ENCODE measurements at regions not wholly inside any gene's neighbourhood (a gene's known extent, or its start where the extent isn't known, plus 50 kb on each side); places are given as distances from the start of the nearest gene placed in this dataset.

- DNase-seq: no peak
Measured at GRCh38 chr12:14283489-14284144, 81.9 kb upstream of the ATF7IP start.

DNA sequence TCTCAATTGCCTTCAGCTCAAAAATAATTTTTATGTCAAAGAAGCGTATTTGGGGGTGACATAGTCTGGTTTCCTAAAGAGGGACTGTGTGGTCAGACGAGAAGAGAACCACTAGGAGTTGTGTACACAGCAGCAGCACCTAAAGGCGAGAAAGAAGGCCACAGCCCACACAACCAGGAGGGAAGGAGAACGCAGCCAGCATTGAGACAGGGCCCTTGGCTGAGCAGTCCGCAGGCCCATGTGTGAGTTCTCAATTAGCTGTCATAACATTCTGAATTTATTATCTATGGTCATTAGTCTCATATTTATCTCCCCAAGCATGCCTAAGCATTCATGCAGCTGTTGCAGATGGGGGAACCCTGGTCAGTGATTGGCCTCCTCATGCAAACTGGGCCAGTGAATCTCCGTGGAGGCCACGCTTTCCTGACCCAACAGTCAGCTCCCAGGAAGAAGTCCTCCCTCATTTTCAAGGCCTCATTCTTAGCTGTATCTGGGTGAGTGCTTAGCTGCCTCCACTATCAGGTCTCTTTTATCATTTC is 81.2 kb upstream of the ATF7IP start:
- DNase-seq: no peak

DNA sequence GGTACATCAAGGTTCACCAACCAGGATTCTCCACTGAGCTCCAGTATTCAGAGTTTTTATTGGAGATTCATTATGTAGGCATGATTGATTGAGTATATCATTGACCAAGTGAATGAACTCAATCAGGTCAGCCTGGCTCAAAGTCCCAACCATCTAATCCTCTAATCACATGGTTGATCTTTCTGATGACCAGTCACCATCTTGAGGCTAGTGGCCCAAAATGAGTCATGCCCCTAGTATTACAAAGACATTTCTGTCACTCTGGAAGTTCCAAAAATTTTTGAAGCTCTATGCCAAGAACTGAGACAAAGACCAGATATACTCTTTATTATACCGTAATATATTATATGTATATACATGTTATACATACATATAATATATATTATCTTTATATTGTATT is 75.9 kb upstream of the ATF7IP start:
- no peak for DNase-seq

- no peak for DNase-seq
Measured at GRCh38 chr12:14290951-14291350, 74.5 kb upstream of the ATF7IP start.

DNA sequence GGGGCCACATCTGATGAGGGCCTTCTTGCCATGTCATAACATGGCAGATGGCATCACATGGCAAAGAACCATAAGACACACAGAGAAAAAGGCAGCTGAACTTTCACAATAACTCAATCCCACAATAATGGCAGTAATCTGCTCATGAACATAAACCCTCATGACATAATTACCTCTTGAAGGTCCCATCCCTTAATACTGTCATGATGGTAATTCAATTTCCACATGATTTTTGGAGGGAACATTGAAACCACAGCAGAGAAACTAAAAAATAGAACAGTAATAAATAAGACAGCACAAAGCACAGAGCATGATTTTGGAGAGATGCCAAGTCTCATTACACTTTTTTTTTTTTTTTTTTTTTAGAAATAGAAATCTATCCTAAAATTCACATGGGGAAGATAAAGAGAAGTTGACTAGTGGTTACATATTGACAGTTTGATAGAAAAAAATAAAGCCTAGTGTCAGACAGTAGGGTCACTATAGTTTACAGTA is 61.8 kb upstream of the ATF7IP start:
- peak; percentile 51 for DNase-seq

DNA sequence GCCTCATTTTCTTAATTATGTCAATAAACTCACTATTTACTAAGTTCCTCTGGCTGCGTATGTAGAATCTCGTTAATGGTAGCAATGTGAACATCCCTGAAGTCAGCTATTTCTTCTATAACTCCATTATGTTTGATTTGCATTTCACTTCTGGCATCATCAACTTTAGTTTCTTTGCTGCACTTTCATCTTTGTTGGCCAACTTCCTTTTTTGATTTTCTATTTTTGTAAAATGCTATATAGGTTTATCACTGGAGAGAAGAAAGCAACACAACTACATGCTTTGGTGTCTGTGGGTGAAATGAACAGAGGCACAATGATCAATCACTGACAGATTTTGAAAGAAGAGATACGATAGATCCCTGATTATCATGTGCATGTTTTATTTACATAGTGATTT is 58.5 kb upstream of the ATF7IP start:
- no peak for DNase-seq

- no peak for DNase-seq
Measured at GRCh38 chr12:14308516-14308915, 57.0 kb upstream of the ATF7IP start.

DNA sequence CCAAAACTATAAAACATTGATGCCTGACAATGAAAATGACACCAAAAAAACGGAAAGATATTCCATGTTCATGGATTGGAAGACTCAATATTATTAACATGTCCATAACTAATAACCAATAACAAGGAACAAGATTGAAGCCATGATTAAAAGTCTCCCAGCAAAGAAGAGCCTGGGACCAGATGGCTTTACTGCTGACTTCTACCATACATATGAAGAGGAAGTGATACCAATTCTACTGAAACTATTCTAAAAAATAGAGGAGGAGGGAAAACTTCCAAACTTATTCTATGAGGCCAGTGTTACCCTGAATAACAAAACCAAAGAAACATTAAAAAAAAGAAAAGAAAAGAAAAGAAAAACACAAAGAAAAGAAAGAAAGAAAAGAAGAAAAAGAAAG is 54.6 kb upstream of the ATF7IP start:
- DNase-seq: no peak

- DNase-seq: no peak
Measured at GRCh38 chr12:14313379-14314138, 51.9 kb upstream of the ATF7IP start.

DNA sequence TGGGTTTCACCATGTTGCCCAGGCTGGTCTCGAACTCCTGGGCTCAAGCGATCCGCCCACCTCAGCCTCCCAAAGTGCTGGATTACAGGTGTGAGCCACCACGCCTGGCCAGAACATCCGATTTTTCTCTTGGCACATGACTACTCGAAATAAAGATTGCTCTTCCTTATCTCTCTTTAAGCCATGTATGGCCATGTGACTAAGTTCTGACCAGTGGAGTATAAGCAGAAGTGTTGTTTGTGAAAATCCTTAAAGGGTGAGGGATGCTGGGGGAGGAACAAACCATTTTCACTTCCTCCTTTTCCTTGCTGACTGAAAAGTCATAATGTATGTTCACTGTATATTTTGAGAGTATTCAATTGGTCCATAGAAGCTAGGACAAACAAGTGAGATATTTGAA is 50.7 kb upstream of the ATF7IP start:
- DNase-seq: peak; percentile 27

GRCh38 chr12:14315501-14315900 is 50.0 kb upstream of the ATF7IP start:
- DNase-seq: no peak
